HepG2 (cell line): ENCODE measurements at regions not wholly inside any gene's neighbourhood (a gene's known extent, or its start where the extent isn't known, plus 50 kb on each side); places are given as distances from the start of the nearest gene placed in this dataset.
A peak's percentile ranks its signal among the peaks of the same experiment; 100 is the strongest.

ENCODE experiments used
- ATAC-seq: fragments of 200-7000 bp; cut with Tn5 transposase; 3 replicates; pipeline ENCODE4 v1.9.1; 2020; ENCODE audit warnings: mild to moderate bottlenecking, moderate library complexity
- BruUV-seq: library from RNA; stranded (reverse); fragments of 400-500 nt; replicated peaks from 2 replicates; lab custom pipeline; 2021; lab: Mats Ljungman, UMichigan
- CTCF ChIA-PET: fragments of 300-600 bp; formaldehyde crosslinking; extraction: SDS; loops from one replicate; lab custom pipeline; 2021; ENCODE audit warnings: low total read pairs, inconsistent platforms, low intra/inter-chr PET ratio; lab: Yijun Ruan, JAX
- POLR2A ChIA-PET: fragments of 350-600 bp; sonication (Branson Sonifier 250); formaldehyde crosslinking; loops from one replicate; lab custom pipeline; 2020; ENCODE audit warnings: antibody characterized with exemption, inconsistent platforms; lab: Yijun Ruan, JAX
- DNase-seq: peaks from one replicate; pipeline ENCODE4 v3.0.0-alpha.2; 2015; ENCODE audit warnings: low spot score
- FAIRE-seq: peaks from 3 replicates; lab custom pipeline; 2011; peaks lifted over from hg19 to GRCh38; lab: Jason Lieb, UNC
- H2AFZ ChIP-seq: one replicate; pipeline ENCODE4 v1.6.1; 2011; ENCODE audit warnings: low read length, inconsistent platforms
- H3K27ac ChIP-seq: fragments of 300-600 bp; 3 replicates; pipeline ENCODE4 v1.8.0; 2011; ENCODE audit warnings: mixed run types, mild to moderate bottlenecking, mixed read lengths, low read length, inconsistent platforms; ENCODE audit not compliant: insufficient read depth; ENCODE audit errors: extremely low read length
- H3K27me3 ChIP-seq, 2 experiments: fragments of 200-600 bp in 1 of 2; 2 replicates in 1 of 2; 3 replicates in 1 of 2; pipeline versions ENCODE4 v1.6.0 to v1.8.0; 2011; ENCODE audit warnings: low read length in 2 of 2, mild to moderate bottlenecking in 2 of 2, moderate library complexity in 2 of 2, inconsistent platforms in 1 of 2; ENCODE audit not compliant: insufficient read depth in 2 of 2, control insufficient read depth in 1 of 2
- H3K36me3 ChIP-seq, 2 experiments: fragments of 200-600 bp in 1 of 2; replicated peaks in 1 of 2; 2 replicates in 1 of 2; 3 replicates in 1 of 2; pipeline versions ENCODE4 v1.5.1 to v1.8.0; 2011; ENCODE audit warnings: low read length in 2 of 2, inconsistent platforms in 1 of 2; ENCODE audit not compliant: insufficient read depth in 2 of 2, control insufficient read depth in 1 of 2
- H3K4me1 ChIP-seq: 2 replicates; pipeline ENCODE4 v1.5.1; 2012; ENCODE audit warnings: low read length, inconsistent platforms; ENCODE audit not compliant: insufficient read depth
- H3K4me2 ChIP-seq: 2 replicates; pipeline ENCODE4 v1.6.0; 2011; ENCODE audit warnings: low read depth, low read length, inconsistent platforms
- H3K4me3 ChIP-seq, 3 experiments: fragments of 200-600 bp in 1 of 3; sonication (generic), shearing (Covaris generic) in 1 of 3; replicated peaks in 1 of 3; 2 replicates each; pipeline ENCODE4 v1.5.1; 2011 to 2016; ENCODE audit warnings: low read length in 3 of 3, inconsistent platforms in 2 of 3, low read depth in 2 of 3, mild to moderate bottlenecking in 2 of 3, control low read depth in 1 of 3, mixed read lengths in 1 of 3; ENCODE audit not compliant: insufficient read depth in 1 of 3
- H3K79me2 ChIP-seq: one replicate; pipeline ENCODE4 v1.6.1; 2011; ENCODE audit warnings: low read length, inconsistent platforms; ENCODE audit not compliant: insufficient read depth
- H3K9ac ChIP-seq: 2 replicates; pipeline ENCODE4 v1.6.0; 2011; ENCODE audit warnings: mild to moderate bottlenecking, low read depth, low read length, inconsistent platforms; ENCODE audit not compliant: insufficient read depth
- H3K9me3 ChIP-seq: 2 replicates; pipeline ENCODE4 v1.5.1; 2012; ENCODE audit warnings: mild to moderate bottlenecking, low read length
- H4K20me1 ChIP-seq: 2 replicates; pipeline ENCODE4 v1.6.0; 2011; ENCODE audit warnings: inconsistent platforms, mild to moderate bottlenecking, low read length, moderate library complexity; ENCODE audit not compliant: insufficient read depth
- CEBPB ChIP-seq: IDR thresholded peaks from 2 replicates; pipeline ENCODE4 v1.6.1; 2011; ENCODE audit warnings: low read depth, low read length, improper control_type of control experiment, borderline replicate concordance
- DPF2 ChIP-seq: sonication (generic); formaldehyde crosslinking; IDR thresholded peaks from 2 replicates; pipeline ENCODE4 v1.4.0; 2020; ENCODE audit warnings: mild to moderate bottlenecking, low read depth, missing genetic modification reagents, borderline replicate concordance
- MAFK ChIP-seq, 2 experiments: IDR thresholded peaks in 1 of 2; conservative IDR thresholded peaks in 1 of 2; 2 replicates each; pipeline ENCODE4 v1.6.1; 2011; ENCODE audit warnings: improper control_type of control experiment in 2 of 2, low read length in 2 of 2
- ZBTB10 ChIP-seq: sonication (generic); formaldehyde crosslinking; IDR thresholded peaks from 2 replicates; pipeline ENCODE4 v1.4.0; 2020; ENCODE audit warnings: missing genetic modification reagents, borderline replicate concordance
- ZXDC ChIP-seq: sonication (generic); formaldehyde crosslinking; IDR thresholded peaks from 2 replicates; pipeline ENCODE4 v1.5.0; 2020; ENCODE audit warnings: mild to moderate bottlenecking, missing genetic modification reagents
- WGBS: methylation state at CpG from one replicate; pipeline ENCODE4 v1.1.6; 2017; ENCODE audit warnings: low lambda C conversion rate; 5-methylcytosine and 5-hydroxymethylcytosine counted together
- in situ Hi-C: cut with HindIII; loops from 2 replicates; pipeline ENCODE4 v1.10.0; 2017; ENCODE audit warnings: low pct_unique_long_range_greater_than_20kb; ENCODE audit not compliant: extremely low pct_ligation_motif_present
- intact Hi-C: fragments of 100-400 bp; cut with micrococcal nuclease; formaldehyde crosslinking; loops from one replicate; pipeline ENCODE4 v1.10.0; 2022; ENCODE audit not compliant: unreplicated experiment

- TF ChIP-seq ZXDC (CRISPR knock-in tag) (no peak), MAFK (conservative IDR thresholded peaks at IDR 0.05 in 1 of 2, IDR thresholded peaks at IDR 0.05 in 1 of 2; ENCODE audit: low read length in 2 of 2) (no peak)
Observed at GRCh38 chr16:64410306-64410705, 711.6 kb downstream of the CDH11 start (continued).

GRCh38 chr16:64409783-64410210 is 712.1 kb downstream of the CDH11 start:
- Histone ChIP-seq H3K4me3 (no peak overlapping the region), H3K79me2 (no peaks in the 10 kb centered on the region), H4K20me1 (no peaks in the 10 kb centered on the region), H3K4me1 (no peaks in the 10 kb centered on the region), H3K4me2 (no peak overlapping the region), H3K27ac (no peak overlapping the region), H3K9ac (no peak overlapping the region), H3K27me3 (no peaks in the 10 kb centered on the region), H2AFZ (no peak overlapping the region), H3K9me3 (peaks cover 27% of the 10 kb centered on the region; the same call in 1 of the 2 replicates), H3K36me3 (no peaks in the 10 kb centered on the region)
- intact Hi-C loops (no loop called here), in situ Hi-C loops (no loop called here)
- POLR2A ChIA-PET: no interaction called here
- CTCF ChIA-PET: no interaction called here
- no peak for FAIRE-seq
- no peak for TF ChIP-seq DPF2 (CRISPR knock-in tag)
- peak; percentile 75 for TF ChIP-seq CEBPB
- TF ChIP-seq ZBTB10 (CRISPR knock-in tag): no peak
- BruUV-seq: no TSS peak
- DNase-seq: no peak
- ATAC-seq: no peak
- WGBS: 0% methylated on average over 4 of the region's 4 CpGs
